Neuronal stem cell (in vitro differentiated cells): ENCODE measurements at regions not wholly inside any gene's neighbourhood (a gene's known extent, or its start where the extent isn't known, plus 50 kb on each side); places are given as distances from the start of the nearest gene placed in this dataset.
A peak's percentile ranks its signal among the peaks of the same experiment; 100 is the strongest.

ENCODE experiments used
- DNase-seq: peaks from one replicate; pipeline ENCODE4 v3.0.0-alpha.2; 2013; ENCODE audit warnings: low spot score
- H2AFZ ChIP-seq: one replicate; pipeline ENCODE4 v1.6.1; 2013; ENCODE audit warnings: mild to moderate bottlenecking, low read length, inconsistent platforms
- H2AK5ac ChIP-seq: 2 replicates; pipeline ENCODE4 v1.6.1; 2013; ENCODE audit warnings: low read depth, mild to moderate bottlenecking, inconsistent platforms, low read length, moderate library complexity, mixed read lengths
- H2BK120ac ChIP-seq: 2 replicates; pipeline ENCODE4 v1.6.1; 2013; ENCODE audit warnings: low read depth, mild to moderate bottlenecking, inconsistent platforms, low read length, moderate library complexity, mixed read lengths
- H2BK12ac ChIP-seq: one replicate; pipeline ENCODE4 v1.6.1; 2013; ENCODE audit warnings: low read length, inconsistent platforms
- H2BK15ac ChIP-seq: 2 replicates; pipeline ENCODE4 v1.6.1; 2013; ENCODE audit warnings: mild to moderate bottlenecking, low read length, inconsistent platforms, mixed read lengths
- H2BK5ac ChIP-seq: one replicate; pipeline ENCODE4 v1.6.1; 2013; ENCODE audit warnings: inconsistent platforms, mild to moderate bottlenecking, low read length, moderate library complexity
- H3K14ac ChIP-seq: one replicate; pipeline ENCODE4 v1.6.1; 2013; ENCODE audit warnings: low read length, inconsistent platforms
- H3K18ac ChIP-seq: 2 replicates; pipeline ENCODE4 v1.6.1; 2013; ENCODE audit warnings: low read length, inconsistent platforms
- H3K23ac ChIP-seq: 2 replicates; pipeline ENCODE4 v1.6.1; 2013; ENCODE audit warnings: low read depth, mild to moderate bottlenecking, mixed read lengths, low read length, inconsistent platforms; ENCODE audit not compliant: poor library complexity
- H3K27ac ChIP-seq: replicated peaks from 3 replicates; pipeline ENCODE4 v1.5.1; 2013; ENCODE audit warnings: low read length, inconsistent platforms
- H3K27me3 ChIP-seq, 3 experiments: 2 replicates each; pipeline ENCODE4 v1.6.1; 2013; ENCODE audit warnings: low read length in 3 of 3, mild to moderate bottlenecking in 2 of 3, inconsistent platforms in 1 of 3, low read depth in 1 of 3, mixed read lengths in 1 of 3, moderate library complexity in 1 of 3; ENCODE audit not compliant: control insufficient read depth in 3 of 3, insufficient read depth in 3 of 3
- H3K36me3 ChIP-seq, 2 donors: replicated peaks in 1 of 2; 2 replicates each; pipeline ENCODE4 v1.6.1; 2013; ENCODE audit warnings: low read length in 2 of 2; ENCODE audit not compliant: control insufficient read depth in 2 of 2, insufficient read depth in 2 of 2
- H3K4ac ChIP-seq: 2 replicates; pipeline ENCODE4 v1.6.1; 2013; ENCODE audit warnings: inconsistent platforms, mild to moderate bottlenecking, low read length, moderate library complexity
- H3K4me1 ChIP-seq, 2 donors: 1 replicate in 1 of 2; 2 replicates in 1 of 2; pipeline ENCODE4 v1.6.1; 2013; ENCODE audit warnings: low read length in 2 of 2, low read depth in 1 of 2; ENCODE audit not compliant: control insufficient read depth in 2 of 2, insufficient read depth in 1 of 2
- H3K4me2 ChIP-seq: one replicate; pipeline ENCODE4 v1.6.1; 2013; ENCODE audit warnings: mild to moderate bottlenecking, low read length, inconsistent platforms; ENCODE audit not compliant: insufficient read depth, poor library complexity, severe bottlenecking
- H3K4me3 ChIP-seq, 2 donors: 2 replicates each; pipeline ENCODE4 v1.5.1; 2013; ENCODE audit warnings: low read length in 2 of 2, mild to moderate bottlenecking in 2 of 2, inconsistent platforms in 1 of 2, moderate library complexity in 1 of 2
- H3K79me1 ChIP-seq: one replicate; pipeline ENCODE4 v1.6.1; 2013; ENCODE audit warnings: low read depth, mild to moderate bottlenecking, inconsistent platforms, low read length, moderate library complexity
- H3K9ac ChIP-seq: one replicate; pipeline ENCODE4 v1.6.1; 2013; ENCODE audit warnings: mild to moderate bottlenecking, low read depth, low read length, inconsistent platforms; ENCODE audit not compliant: poor library complexity
- H3K9me3 ChIP-seq, 2 donors: replicated peaks in 1 of 2; 2 replicates each; pipeline versions ENCODE3 to v1.6.1; 2013; ENCODE audit warnings: low read length in 2 of 2, mild to moderate bottlenecking in 2 of 2, inconsistent platforms in 1 of 2, low read depth in 1 of 2, mixed read lengths in 1 of 2, moderate library complexity in 1 of 2; ENCODE audit not compliant: control insufficient read depth in 2 of 2, insufficient read depth in 1 of 2
- H4K8ac ChIP-seq: one replicate; pipeline ENCODE4 v1.6.1; 2013; ENCODE audit warnings: low read depth, mild to moderate bottlenecking, inconsistent platforms, low read length, moderate library complexity
- H4K91ac ChIP-seq: one replicate; pipeline ENCODE4 v1.6.1; 2013; ENCODE audit warnings: low read length, low read depth, mild to moderate bottlenecking, inconsistent platforms; ENCODE audit not compliant: poor library complexity
- WGBS, 2 donors: extraction: QIAGEN DNeasy Blood & Tissue Kit; methylation state at CpG; one replicate each; pipeline ENCODE4 v1.1.7; 2013; ENCODE audit warnings: missing lambda C conversion rate in 2 of 2, mixed read lengths in 1 of 2; ENCODE audit not compliant: insufficient read length in 2 of 2, insufficient replicate concordance in 1 of 2; ENCODE audit errors: extremely low coverage in 2 of 2; 5-methylcytosine and 5-hydroxymethylcytosine counted together

DNA sequence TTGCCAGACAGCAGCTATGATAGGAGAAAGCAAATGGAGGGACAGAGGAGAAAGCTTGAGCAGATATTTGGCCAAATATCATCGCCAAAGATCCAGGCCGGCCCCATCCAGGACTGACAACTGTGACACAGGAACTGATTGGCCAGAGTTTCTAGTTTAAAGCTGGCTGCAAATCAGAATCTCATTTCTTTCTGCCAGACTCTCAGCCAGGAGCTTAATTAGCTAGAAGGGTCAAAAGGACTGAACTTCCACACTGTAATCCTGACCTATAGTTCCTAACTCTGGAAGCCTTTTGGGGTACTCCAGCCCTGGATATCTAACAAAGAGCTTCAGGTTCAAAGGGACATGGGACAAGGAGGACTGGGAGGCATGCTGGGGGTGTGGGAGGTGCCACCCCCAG is 106.7 kb upstream of the GNG12 start:
- no CpG with 5 or more reads among the region's 2 CpGs for WGBS, 2 donors
- Histone ChIP-seq H3K4ac (no peak overlapping the region), H3K4me3 (no peak overlapping the region), H3K36me3 (no peaks in the 10 kb centered on the region), H2AK5ac (no peak overlapping the region), H3K4me2 (no peak overlapping the region), H3K27me3 (no peaks in the 10 kb centered on the region), H2AFZ (peak overlapping the region; percentile 71), H2BK120ac (no peak overlapping the region), H3K9me3 (peaks cover 0 to 4% of the 10 kb centered on the region in 2 donors), H4K8ac (no peak overlapping the region), H4K91ac (no peak overlapping the region), H3K23ac (no peak overlapping the region), H3K79me1 (no peaks in the 10 kb centered on the region), H2BK5ac (no peak overlapping the region), H2BK12ac (no peak overlapping the region), H3K14ac (no peak overlapping the region), H2BK15ac (no peak overlapping the region), H3K18ac (no peak overlapping the region), H3K4me1 (peaks cover 9 to 15% of the 10 kb centered on the region in 2 donors), H3K27ac (no peak overlapping the region), H3K9ac (no peak overlapping the region)
- no peak for DNase-seq

DNA sequence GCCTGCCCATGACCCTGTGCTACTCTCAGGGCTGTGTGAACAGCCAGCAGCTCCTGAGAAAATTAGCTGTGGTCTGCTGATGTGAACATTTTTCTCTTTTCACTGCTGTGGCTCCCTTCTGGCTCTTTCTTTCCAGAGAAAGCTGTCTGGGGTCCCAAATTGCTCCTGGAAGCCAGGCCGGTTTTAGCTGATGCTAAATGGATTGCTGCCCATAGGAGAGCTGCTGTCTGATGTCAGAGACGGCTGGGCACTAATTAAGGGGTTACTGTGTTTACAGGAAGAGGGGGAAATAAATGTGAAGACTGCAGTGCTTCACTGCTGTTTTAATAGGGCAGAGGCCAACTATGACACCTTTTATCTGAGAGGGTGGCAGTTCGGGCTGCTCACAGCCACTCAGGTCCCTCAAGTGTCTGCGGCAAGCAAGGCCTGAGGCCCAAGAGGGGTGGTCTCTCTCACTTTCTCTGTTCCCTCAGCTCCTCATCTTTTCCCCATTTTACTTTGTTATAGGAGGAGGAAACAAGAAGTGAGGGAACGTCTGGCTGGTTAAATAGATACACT is 106.0 kb upstream of the GNG12 start:
- Histone ChIP-seq H2BK12ac (no peak overlapping the region), H3K4me1 (peaks cover 9 to 15% of the 10 kb centered on the region in 2 donors), H3K23ac (no peak overlapping the region), H3K18ac (no peak overlapping the region), H3K14ac (no peak overlapping the region), H3K79me1 (no peaks in the 10 kb centered on the region), H3K4ac (no peak overlapping the region), H4K8ac (no peak overlapping the region), H3K36me3 (no peaks in the 10 kb centered on the region), H2BK5ac (no peak overlapping the region), H3K9ac (no peak overlapping the region), H4K91ac (no peak overlapping the region), H3K27ac (no peak overlapping the region), H2BK120ac (no peak overlapping the region), H3K4me3 (no peak overlapping the region), H3K27me3 (no peaks in the 10 kb centered on the region), H3K4me2 (no peak overlapping the region), H2BK15ac (no peak overlapping the region), H2AK5ac (no peak overlapping the region), H3K9me3 (no peaks in the 10 kb centered on the region), H2AFZ (peak overlapping the region; percentile 71)
- no peak for DNase-seq
- WGBS, 2 donors = no CpG with 5 or more reads among the region's 5 CpGs

DNA sequence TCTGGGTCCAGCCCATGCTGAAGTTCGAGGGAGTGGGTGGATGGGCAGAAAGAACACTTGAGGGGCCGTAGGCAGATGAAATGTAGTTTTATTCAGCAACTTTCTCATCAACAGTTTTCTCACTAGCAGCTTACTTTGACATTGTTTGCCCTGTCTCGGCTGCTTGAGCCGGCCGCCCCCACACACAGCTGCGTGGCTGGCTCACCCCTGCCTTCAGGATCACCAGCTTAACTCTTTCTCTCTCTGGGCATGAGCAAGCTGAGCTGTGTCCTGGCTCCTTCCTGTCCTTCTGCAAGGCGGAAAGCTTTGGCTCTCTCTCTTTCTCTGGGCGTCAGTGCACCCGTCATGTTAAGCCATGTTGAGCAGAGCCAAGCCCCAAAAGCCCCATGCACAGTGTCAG is 104.4 kb upstream of the GNG12 start:
- WGBS, 2 donors = no CpG with 5 or more reads among the region's 9 CpGs
- no peak for DNase-seq

DNA sequence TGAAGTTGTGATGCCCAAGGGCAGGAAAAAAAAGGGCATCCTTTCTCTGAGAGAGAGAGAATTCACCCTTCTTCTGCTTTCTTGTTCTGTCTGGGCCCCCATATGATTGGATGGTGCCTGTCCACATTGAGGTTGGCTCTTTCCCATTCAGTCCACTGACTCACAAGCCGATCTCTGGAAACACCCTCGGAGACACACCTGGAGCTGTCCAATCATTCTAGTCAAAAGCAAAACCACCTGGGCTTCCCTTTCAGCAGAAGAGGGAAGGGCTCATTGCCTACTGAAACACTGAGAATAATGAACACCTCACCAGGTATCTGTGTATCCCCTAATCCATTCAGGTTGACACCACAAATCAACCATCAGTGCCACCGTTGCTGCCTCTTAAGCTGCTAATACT is 103.7 kb upstream of the GNG12 start:
- Histone ChIP-seq H2BK12ac (no peak overlapping the region), H2BK5ac (no peak overlapping the region), H3K9me3 (no peaks in the 10 kb centered on the region), H3K18ac (no peak overlapping the region), H3K23ac (no peak overlapping the region), H3K4me1 (peaks cover 9 to 15% of the 10 kb centered on the region in 2 donors), H4K91ac (no peak overlapping the region), H2AFZ (no peak overlapping the region), H3K4me2 (no peak overlapping the region), H3K27me3 (no peaks in the 10 kb centered on the region), H3K4ac (no peak overlapping the region), H2BK120ac (no peak overlapping the region), H3K9ac (no peak overlapping the region), H2BK15ac (no peak overlapping the region), H3K27ac (no peak overlapping the region), H4K8ac (no peak overlapping the region), H3K36me3 (no peaks in the 10 kb centered on the region), H3K79me1 (no peaks in the 10 kb centered on the region), H2AK5ac (no peak overlapping the region), H3K14ac (no peak overlapping the region), H3K4me3 (no peak overlapping the region)
- WGBS, 2 donors = no CpG with 5 or more reads among the region's 3 CpGs
- DNase-seq = no peak

More for the DNA sequence above, 104.4 kb upstream of the GNG12 start:
- Histone ChIP-seq H3K4me2 (no peak overlapping the region), H2AK5ac (no peak overlapping the region), H2BK12ac (no peak overlapping the region), H3K23ac (no peak overlapping the region), H2BK120ac (no peak overlapping the region), H2AFZ (peak overlapping the region; percentile 70), H3K27me3 (no peaks in the 10 kb centered on the region), H3K18ac (peak overlapping the region; percentile 20), H3K14ac (no peak overlapping the region), H3K4me1 (peaks cover 9 to 15% of the 10 kb centered on the region in 2 donors), H3K27ac (no peak overlapping the region), H3K9ac (no peak overlapping the region), H4K8ac (no peak overlapping the region), H4K91ac (no peak overlapping the region), H3K4me3 (no peak overlapping the region), H2BK15ac (no peak overlapping the region), H2BK5ac (peak overlapping the region; percentile 43), H3K36me3 (no peaks in the 10 kb centered on the region), H3K79me1 (no peaks in the 10 kb centered on the region), H3K4ac (no peak overlapping the region), H3K9me3 (no peaks in the 10 kb centered on the region)
